Suprapubic skin (tissue), 4 donors: ENCODE measurements at regions not wholly inside any gene's neighbourhood (a gene's known extent, or its start where the extent isn't known, plus 50 kb on each side); places are given as distances from the start of the nearest gene placed in this dataset.
A peak's percentile ranks its signal among the peaks of the same experiment; 100 is the strongest.

Experiments
- DNase-seq, 2 donors: peaks; one replicate each; pipeline ENCODE4 v3.0.0-alpha.2; 2019; ENCODE audit warnings: low spot score in 2 of 2
- H3K27ac ChIP-seq: fragments of 200-600 bp; sonication (generic); one replicate; pipeline ENCODE4 v1.5.1; 2019
- H3K27me3 ChIP-seq: fragments of 200-600 bp; sonication (generic); one replicate; pipeline ENCODE4 v1.5.1; 2019
- H3K36me3 ChIP-seq: fragments of 200-600 bp; sonication (generic); one replicate; pipeline ENCODE4 v1.5.1; 2019
- H3K4me1 ChIP-seq: fragments of 200-600 bp; sonication (generic); one replicate; pipeline ENCODE4 v1.5.1; 2019
- H3K4me3 ChIP-seq: fragments of 200-600 bp; sonication (generic); one replicate; pipeline ENCODE4 v1.5.1; 2019; ENCODE audit warnings: mild to moderate bottlenecking
- H3K9me3 ChIP-seq: fragments of 200-600 bp; sonication (generic); one replicate; pipeline ENCODE4 v1.5.1; 2019
- EP300 ChIP-seq: sonication (generic); formaldehyde crosslinking; IDR thresholded peaks from one replicate; pipeline ENCODE4 v1.6.1; 2017; ENCODE audit warnings: antibody characterized with exemption
- POLR2A ChIP-seq, 2 donors: fragments of 450-650 bp; IDR thresholded peaks; one replicate each; pipeline ENCODE4 v1.6.1; 2017; ENCODE audit warnings: antibody characterized with exemption in 2 of 2, mild to moderate bottlenecking in 2 of 2, moderate library complexity in 2 of 2
- POLR2AphosphoS5 ChIP-seq, 3 donors: sonication (generic); formaldehyde crosslinking; IDR thresholded peaks; one replicate each; pipeline ENCODE4 v1.6.1; 2017; ENCODE audit warnings: antibody characterized with exemption in 3 of 3
- WGBS: methylation state at CpG from one replicate; pipeline ENCODE4 v1.1.5; 2018; 5-methylcytosine and 5-hydroxymethylcytosine counted together
- TF ChIP-seq, protein P1 (sequence below), 2 donors: fragments of 200-600 bp in 1 of 2; fragments of 450-650 bp in 1 of 2; sonication (generic) in 1 of 2; IDR thresholded peaks; one replicate each; pipeline ENCODE4 v1.5.1; 2016 to 2019; ENCODE audit warnings: antibody characterized with exemption in 2 of 2, mild to moderate bottlenecking in 1 of 2, moderate library complexity in 1 of 2

DNA sequence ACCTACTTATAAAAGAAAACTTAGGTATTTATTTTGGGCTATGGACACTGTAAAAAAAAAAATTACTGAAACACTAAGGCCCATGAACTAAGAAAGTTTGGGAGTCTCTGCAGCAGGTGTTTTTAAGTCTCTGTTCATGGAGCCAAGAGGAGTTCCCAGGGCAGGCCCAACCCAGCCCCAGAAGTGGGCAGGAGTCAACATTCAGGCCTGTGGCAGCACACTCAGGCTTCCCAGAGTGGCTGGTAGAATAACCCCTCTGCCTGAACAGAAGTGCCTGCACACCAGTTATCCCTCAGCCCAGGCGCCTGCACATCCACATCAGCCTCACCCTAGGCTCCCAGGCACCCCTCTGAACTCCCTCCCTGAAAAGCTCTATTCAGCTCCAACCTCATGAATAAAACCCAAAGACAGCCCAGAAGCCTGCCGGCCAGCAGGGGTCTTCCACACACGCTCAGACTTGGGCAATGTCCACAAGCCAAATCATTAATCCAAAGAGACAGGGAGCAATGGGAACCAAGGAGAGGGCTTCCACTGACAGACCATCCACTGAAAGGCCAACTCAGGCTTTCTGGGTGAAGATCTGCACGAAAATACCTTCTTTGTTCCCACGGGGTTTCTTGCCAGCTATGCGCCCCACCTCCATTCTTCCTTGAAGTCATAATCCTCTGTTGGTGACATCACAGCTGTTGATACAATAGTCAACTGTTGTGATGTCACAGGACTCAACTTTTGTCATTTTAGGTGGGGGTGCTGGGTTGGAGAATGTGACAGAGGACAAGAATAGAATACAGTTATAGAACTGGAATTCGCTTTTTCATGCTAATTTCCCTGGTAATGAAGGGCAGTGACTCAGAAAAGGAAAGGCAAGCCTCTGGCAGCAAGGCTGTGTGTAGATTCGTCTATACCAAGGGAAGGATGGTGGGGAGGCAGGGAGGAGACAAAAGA, 83.7 kb downstream of the RPL27A start:
- Histone ChIP-seq H3K4me1 (peaks cover 32% of the 10 kb centered on the region), H3K36me3 (no peaks in the 10 kb centered on the region), H3K4me3 (no peak overlapping the region), H3K27ac (peak overlapping the region; percentile 77), H3K9me3 (no peaks in the 10 kb centered on the region), H3K27me3 (no peaks in the 10 kb centered on the region)
- WGBS = 70% methylated on average over 8 of the region's 8 CpGs
- TF ChIP-seq POLR2AphosphoS5 (IDR thresholded peaks at IDR 0.05) = no peak
- TF ChIP-seq EP300 = no peak
- no peak for TF ChIP-seq POLR2A (IDR thresholded peaks at IDR 0.05)
- TF ChIP-seq, protein P1, sequence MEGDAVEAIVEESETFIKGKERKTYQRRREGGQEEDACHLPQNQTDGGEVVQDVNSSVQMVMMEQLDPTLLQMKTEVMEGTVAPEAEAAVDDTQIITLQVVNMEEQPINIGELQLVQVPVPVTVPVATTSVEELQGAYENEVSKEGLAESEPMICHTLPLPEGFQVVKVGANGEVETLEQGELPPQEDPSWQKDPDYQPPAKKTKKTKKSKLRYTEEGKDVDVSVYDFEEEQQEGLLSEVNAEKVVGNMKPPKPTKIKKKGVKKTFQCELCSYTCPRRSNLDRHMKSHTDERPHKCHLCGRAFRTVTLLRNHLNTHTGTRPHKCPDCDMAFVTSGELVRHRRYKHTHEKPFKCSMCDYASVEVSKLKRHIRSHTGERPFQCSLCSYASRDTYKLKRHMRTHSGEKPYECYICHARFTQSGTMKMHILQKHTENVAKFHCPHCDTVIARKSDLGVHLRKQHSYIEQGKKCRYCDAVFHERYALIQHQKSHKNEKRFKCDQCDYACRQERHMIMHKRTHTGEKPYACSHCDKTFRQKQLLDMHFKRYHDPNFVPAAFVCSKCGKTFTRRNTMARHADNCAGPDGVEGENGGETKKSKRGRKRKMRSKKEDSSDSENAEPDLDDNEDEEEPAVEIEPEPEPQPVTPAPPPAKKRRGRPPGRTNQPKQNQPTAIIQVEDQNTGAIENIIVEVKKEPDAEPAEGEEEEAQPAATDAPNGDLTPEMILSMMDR (IDR thresholded peaks at IDR 0.05) = no peak
- no peak for DNase-seq

DNA sequence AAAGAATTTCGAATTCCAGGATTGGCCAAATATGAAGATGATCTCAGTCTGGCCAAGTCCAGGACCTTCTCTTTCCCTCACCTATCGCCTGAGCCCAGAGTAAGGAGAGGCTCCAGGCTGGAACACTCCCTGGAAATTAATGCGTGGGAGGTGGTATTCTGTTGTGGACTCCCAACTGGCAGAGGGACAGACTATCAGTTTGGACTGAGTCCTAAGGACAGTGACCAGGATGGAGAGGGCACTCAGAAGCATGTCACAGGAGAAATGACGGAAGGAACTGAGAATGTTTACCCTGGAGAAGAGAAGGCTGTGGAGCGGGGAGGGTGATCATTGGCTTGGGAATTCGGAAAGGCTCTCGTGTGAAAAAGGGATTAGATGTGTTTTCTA, 84.4 kb downstream of the RPL27A start:
- peak overlapping the region; percentile 77 for H3K27ac ChIP-seq

DNA sequence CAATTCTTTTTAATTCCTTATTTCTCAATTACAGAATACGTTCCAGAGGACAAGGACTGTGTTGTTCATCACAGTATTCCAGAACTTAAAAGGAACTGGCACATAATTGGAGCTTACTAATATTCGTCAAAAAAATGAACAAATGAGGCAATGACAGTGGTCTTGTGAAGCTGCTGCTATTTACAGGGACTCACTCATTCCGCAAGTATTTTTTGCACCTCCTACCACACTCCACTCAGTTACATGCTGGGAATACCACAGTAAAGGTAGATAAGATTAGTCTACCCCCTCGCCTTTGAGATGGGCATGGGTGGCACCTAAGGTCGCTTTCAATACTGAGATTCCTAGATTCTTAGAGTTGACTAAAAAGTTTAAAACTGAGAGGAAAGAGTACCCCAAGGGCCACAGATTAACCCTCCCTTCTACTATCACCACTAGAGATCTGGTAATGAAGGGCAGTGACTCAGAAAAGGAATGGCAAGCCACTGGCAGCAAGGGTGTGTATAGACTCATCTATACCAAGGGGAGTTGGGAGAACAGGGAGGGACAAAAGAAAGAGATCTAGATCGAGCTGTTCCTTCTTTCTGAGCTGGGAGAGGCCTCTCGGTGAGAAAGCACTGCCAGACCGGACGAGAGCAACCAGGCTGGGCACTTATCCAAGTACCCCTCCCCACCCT, 85.0 kb downstream of the RPL27A start:
- H3K4me3 ChIP-seq = no peak overlapping the region
- no peak for DNase-seq
- 61% methylated on average over 9 of the region's 9 CpGs for WGBS
- H3K9me3 ChIP-seq = no peaks in the 10 kb centered on the region
- no peaks in the 10 kb centered on the region for H3K36me3 ChIP-seq
- H3K27ac ChIP-seq = peak overlapping the region; percentile 77
- H3K27me3 ChIP-seq = no peaks in the 10 kb centered on the region
- TF ChIP-seq POLR2A (IDR thresholded peaks at IDR 0.05) (no peak), POLR2AphosphoS5 (IDR thresholded peaks at IDR 0.05) (no peak), EP300 (no peak)
- TF ChIP-seq, protein P1 (IDR thresholded peaks at IDR 0.05) = no peak
- H3K4me1 ChIP-seq = peaks cover 35% of the 10 kb centered on the region

More for the DNA sequence above, 84.4 kb downstream of the RPL27A start:
- no peak overlapping the region for H3K4me3 ChIP-seq
- DNase-seq = no peak
- peaks cover 32% of the 10 kb centered on the region for H3K4me1 ChIP-seq
- no peaks in the 10 kb centered on the region for H3K9me3 ChIP-seq
- H3K27me3 ChIP-seq = no peaks in the 10 kb centered on the region
- no peaks in the 10 kb centered on the region for H3K36me3 ChIP-seq
- WGBS = 71% methylated on average over 7 of the region's 7 CpGs
- TF ChIP-seq EP300 = no peak
- TF ChIP-seq, protein P1 (IDR thresholded peaks at IDR 0.05) = no peak
- TF ChIP-seq POLR2A (IDR thresholded peaks at IDR 0.05) = no peak
- TF ChIP-seq POLR2AphosphoS5 (IDR thresholded peaks at IDR 0.05) = no peak

DNA sequence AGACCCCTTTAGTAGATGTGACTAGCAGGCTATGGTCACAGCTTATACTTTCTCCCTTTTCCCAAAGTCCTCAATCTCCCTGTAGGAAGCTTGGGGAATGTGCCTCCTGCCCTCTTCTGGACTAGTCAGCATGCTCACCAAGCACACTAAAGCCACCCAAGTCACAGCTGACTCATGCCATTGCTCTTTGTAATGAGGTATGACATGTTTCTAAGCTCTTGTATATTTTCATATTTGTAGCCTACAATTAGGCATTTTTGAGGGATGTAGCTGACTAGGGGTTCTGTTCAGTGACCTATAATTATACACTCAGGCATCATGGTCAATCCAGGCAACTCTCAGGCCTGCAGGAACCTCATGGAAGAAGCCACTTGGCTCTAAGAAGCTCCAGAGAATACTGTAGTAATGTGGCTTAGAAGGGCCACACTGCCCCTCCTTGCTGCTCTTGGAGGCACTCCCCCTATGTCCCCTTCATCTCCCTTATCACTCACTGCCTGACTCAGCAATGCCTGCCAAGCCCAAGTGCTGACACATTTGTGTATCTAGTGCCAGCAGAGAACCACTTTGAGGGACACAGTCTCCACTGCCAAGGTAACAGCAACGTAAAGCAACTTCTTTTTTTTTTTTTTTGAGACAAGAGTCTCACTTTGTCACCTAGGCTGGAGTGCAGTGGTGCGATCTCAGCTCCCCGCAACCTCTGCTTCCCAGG, 86.2 kb downstream of the RPL27A start:
- Histone ChIP-seq H3K27me3 (no peaks in the 10 kb centered on the region), H3K4me1 (peaks cover 45% of the 10 kb centered on the region), H3K4me3 (no peak overlapping the region), H3K27ac (peak overlapping the region; percentile 77), H3K9me3 (no peaks in the 10 kb centered on the region), H3K36me3 (no peaks in the 10 kb centered on the region)
- TF ChIP-seq, protein P1 (IDR thresholded peaks at IDR 0.05) = no peak
- no peak for TF ChIP-seq EP300
- TF ChIP-seq POLR2A (IDR thresholded peaks at IDR 0.05) = no peak
- no peak for TF ChIP-seq POLR2AphosphoS5 (IDR thresholded peaks at IDR 0.05)
- 86% methylated on average over 3 of the region's 3 CpGs for whole genome bisulfite sequencing
- DNase-seq = no peak
